CD4-positive, alpha-beta T cell (primary cell): ENCODE measurements at regions not wholly inside any gene's neighbourhood (a gene's known extent, or its start where the extent isn't known, plus 50 kb on each side); places are given as distances from the start of the nearest gene placed in this dataset.

Experiments
- ATAC-seq: fragments of 200-7000 bp; cut with Tn5 transposase; one replicate; pipeline ENCODE4 v1.10.0; 2022; ENCODE audit warnings: mild to moderate bottlenecking; ENCODE audit not compliant: poor library complexity
- CTCF ChIA-PET: fragments of 350-600 bp; sonication (Branson Sonifier 250); formaldehyde crosslinking; loops from one replicate; lab custom pipeline; 2021; ENCODE audit warnings: antibody characterized with exemption, inconsistent platforms; lab: Charles Lee
- POLR2A ChIA-PET: fragments of 350-600 bp; sonication (Branson Sonifier 250); formaldehyde crosslinking; loops from one replicate; lab custom pipeline; 2021; ENCODE audit warnings: antibody characterized with exemption, inconsistent platforms; lab: Charles Lee
- DNase-seq, 14 experiments: peaks; one replicate each; pipeline ENCODE4 v3.0.0-alpha.2; 2013 to 2020; ENCODE audit warnings: mixed read lengths in 2 of 14
- H3K27ac ChIP-seq, 2 donors: one replicate each; pipeline versions ENCODE4 v1.5.1 to v1.7.0; 2013; ENCODE audit warnings: low read length in 2 of 2, low read depth in 1 of 2, mild to moderate bottlenecking in 1 of 2
- H3K27me3 ChIP-seq, 2 experiments: 1 replicate in 1 of 2; 2 replicates in 1 of 2; pipeline versions ENCODE4 v1.6.1 to v1.7.0; 2013; ENCODE audit warnings: low read length in 2 of 2, control low read depth in 1 of 2, mild to moderate bottlenecking in 1 of 2, moderate library complexity in 1 of 2; ENCODE audit not compliant: insufficient read depth in 2 of 2, control insufficient read depth in 1 of 2
- H3K36me3 ChIP-seq: one replicate; pipeline ENCODE4 v1.6.1; 2013; ENCODE audit warnings: low read length, control low read depth; ENCODE audit not compliant: insufficient read depth
- H3K4me1 ChIP-seq: one replicate; pipeline ENCODE4 v1.6.1; 2013; ENCODE audit warnings: low read length, control low read depth; ENCODE audit not compliant: insufficient read depth
- H3K4me3 ChIP-seq: one replicate; pipeline ENCODE4 v1.5.1; 2013; ENCODE audit warnings: mild to moderate bottlenecking, low read length, moderate library complexity
- H3K9me3 ChIP-seq, 2 experiments: 1 replicate in 1 of 2; 2 replicates in 1 of 2; pipeline versions ENCODE4 v1.6.1 to v1.7.0; 2013; ENCODE audit warnings: low read length in 2 of 2, mild to moderate bottlenecking in 2 of 2, control low read depth in 1 of 2, moderate library complexity in 1 of 2; ENCODE audit not compliant: control insufficient read depth in 1 of 2, insufficient read depth in 1 of 2
- H3K27ac Mint-ChIP-seq: one replicate; pipeline ENCODE4 v1.8.0; 2020; ENCODE audit warnings: mixed read lengths
- H3K27me3 Mint-ChIP-seq: one replicate; pipeline ENCODE4 v1.8.0; 2021; ENCODE audit warnings: mixed read lengths
- H3K36me3 Mint-ChIP-seq: one replicate; pipeline ENCODE4 v1.8.0; 2021; ENCODE audit warnings: low read depth, mixed read lengths
- H3K4me1 Mint-ChIP-seq: one replicate; pipeline ENCODE4 v1.8.0; 2021; ENCODE audit warnings: low read depth, mixed read lengths
- H3K4me3 Mint-ChIP-seq: one replicate; pipeline ENCODE4 v1.8.0; 2020; ENCODE audit warnings: mild to moderate bottlenecking, mixed read lengths
- H3K9me3 Mint-ChIP-seq: one replicate; pipeline ENCODE4 v1.8.0; 2020; ENCODE audit warnings: mixed read lengths
- CTCF ChIP-seq: fragments of 200-600 bp; IDR thresholded peaks from one replicate; pipeline ENCODE4 v1.8.0; 2022; ENCODE audit warnings: antibody characterized with exemption, mild to moderate bottlenecking
- intact Hi-C, 2 experiments: fragments of 100-400 bp; cut with DNase I in 1 of 2; cut with micrococcal nuclease in 1 of 2; formaldehyde crosslinking; loops; one replicate each; pipeline versions ENCODE4 v1.15.1 to v1.9.0; 2023 to 2025; cut with DNase I, micrococcal nuclease

- Mint-ChIP-seq H3K9me3 (peaks cover 6% of the 10 kb centered on the region), H3K27ac (no peak overlapping the region), H3K27me3 (no peaks in the 10 kb centered on the region), H3K4me3 (no peak overlapping the region), H3K36me3 (no peaks in the 10 kb centered on the region), H3K4me1 (no peaks in the 10 kb centered on the region)
- Histone ChIP-seq H3K27me3 (no peaks in the 10 kb centered on the region), H3K27ac (no peak overlapping the region), H3K4me1 (no peaks in the 10 kb centered on the region), H3K9me3 (no peaks in the 10 kb centered on the region), H3K36me3 (no peaks in the 10 kb centered on the region), H3K4me3 (no peak overlapping the region)
- no peak for TF ChIP-seq CTCF
- ATAC-seq (no peak), DNase-seq (no peak)
- intact Hi-C loops = no loop called here
- ChIA-PET POLR2A (interaction anchor here (0.6 kb wide), 1 partner anchor 400 kb away, joined by 4 read pairs; no protein-coding TSS in a partner anchor), CTCF (interaction anchor here (0.9 kb wide), 1 partner anchor 96 kb away, joined by 3 read pairs; no protein-coding TSS in a partner anchor)
Measured at GRCh38 chr3:187836823-187837770, 91.8 kb upstream of the BCL6 start.

GRCh38 chr3:187838016-187838540, 92.8 kb upstream of the BCL6 start:
- Mint-ChIP-seq H3K9me3 (peaks cover 6% of the 10 kb centered on the region), H3K4me3 (no peak overlapping the region), H3K27me3 (no peaks in the 10 kb centered on the region), H3K4me1 (no peaks in the 10 kb centered on the region), H3K36me3 (no peaks in the 10 kb centered on the region), H3K27ac (no peak overlapping the region)
- no peaks in the 10 kb centered on the region for H3K27me3 ChIP-seq
- H3K4me1 ChIP-seq = no peaks in the 10 kb centered on the region
- no peak overlapping the region for H3K27ac ChIP-seq
- DNase-seq (no peak), ATAC-seq (no peak)
- ChIA-PET POLR2A (no interaction called here), CTCF (interaction anchor here (0.9 kb wide), 1 partner anchor 97 kb away, joined by 3 read pairs; no protein-coding TSS in a partner anchor)
- no peak for TF ChIP-seq CTCF
- H3K36me3 ChIP-seq = no peaks in the 10 kb centered on the region
- no peak overlapping the region for H3K4me3 ChIP-seq
- intact Hi-C loops = no loop called here
- no peaks in the 10 kb centered on the region for H3K9me3 ChIP-seq

- Mint-ChIP-seq H3K27ac (no peak overlapping the region), H3K4me1 (no peaks in the 10 kb centered on the region), H3K27me3 (no peaks in the 10 kb centered on the region), H3K9me3 (peaks cover 6% of the 10 kb centered on the region), H3K36me3 (no peaks in the 10 kb centered on the region), H3K4me3 (no peak overlapping the region)
- DNase-seq (no peak), ATAC-seq (no peak)
- Histone ChIP-seq H3K4me1 (no peaks in the 10 kb centered on the region), H3K4me3 (no peak overlapping the region), H3K27me3 (no peaks in the 10 kb centered on the region), H3K9me3 (no peaks in the 10 kb centered on the region), H3K36me3 (no peaks in the 10 kb centered on the region), H3K27ac (no peak overlapping the region)
- intact Hi-C loops = no loop called here
- TF ChIP-seq CTCF = no peak
- ChIA-PET POLR2A (no interaction called here), CTCF (no interaction called here)
Measured at GRCh38 chr3:187839422-187839821, 94.2 kb upstream of the BCL6 start.
